HG03432 (cell line): ENCODE measurements at regions not wholly inside any gene's neighbourhood (a gene's known extent, or its start where the extent isn't known, plus 50 kb on each side); places are given as distances from the start of the nearest gene placed in this dataset.

Source experiments
- ATAC-seq: cut with Tn5 transposase; IDR thresholded peaks from one replicate; pipeline ENCODE4 v1.9.1; 2021; ENCODE audit warnings: mild to moderate bottlenecking, moderate library complexity; ENCODE audit not compliant: unreplicated experiment

GRCh38 chr12:89906824-89907223 is 198.2 kb upstream of the ATP2B1 start:
- no peak for ATAC-seq

GRCh38 chr12:89906178-89906577 is 197.5 kb upstream of the ATP2B1 start:
- ATAC-seq, result no peak

- no peak for ATAC-seq
These were observed 193.4 kb upstream of the ATP2B1 start for GRCh38 chr12:89901906-89902642.

- no peak for ATAC-seq
These were observed 192.7 kb upstream of the ATP2B1 start for GRCh38 chr12:89901319-89901718.

GRCh38 chr12:89899651-89900050 is 191.0 kb upstream of the ATP2B1 start:
- ATAC-seq, result no peak

- ATAC-seq, result no peak
These were observed 187.0 kb upstream of the ATP2B1 start for GRCh38 chr12:89895591-89895990.

GRCh38 chr12:89895101-89895500 is 186.5 kb upstream of the ATP2B1 start:
- ATAC-seq, result no peak

GRCh38 chr12:89893972-89894706 is 185.5 kb upstream of the ATP2B1 start:
- ATAC-seq, result no peak

GRCh38 chr12:89892436-89892835 is 183.8 kb upstream of the ATP2B1 start:
- no peak for ATAC-seq

GRCh38 chr12:89891933-89892332 is 183.3 kb upstream of the ATP2B1 start:
- ATAC-seq, result no peak

- ATAC-seq, result no peak
These were observed 181.5 kb upstream of the ATP2B1 start for GRCh38 chr12:89890161-89890560.

GRCh38 chr12:89889062-89889461 is 180.4 kb upstream of the ATP2B1 start:
- no peak for ATAC-seq

- ATAC-seq, result no peak
These were observed 176.3 kb upstream of the ATP2B1 start for GRCh38 chr12:89884952-89885351.

- ATAC-seq, result no peak
These were observed 175.8 kb upstream of the ATP2B1 start for GRCh38 chr12:89884416-89884898.

GRCh38 chr12:89883630-89884389 is 175.2 kb upstream of the ATP2B1 start:
- no peak for ATAC-seq

- no peak for ATAC-seq
These were observed 174.2 kb upstream of the ATP2B1 start for GRCh38 chr12:89882792-89883191.

- peak; percentile 48 for ATAC-seq
These were observed 173.4 kb upstream of the ATP2B1 start for GRCh38 chr12:89882050-89882449.

GRCh38 chr12:89880690-89881350 is 172.2 kb upstream of the ATP2B1 start:
- ATAC-seq, result peak; percentile 94

- no peak for ATAC-seq
These were observed 171.1 kb upstream of the ATP2B1 start for GRCh38 chr12:89879766-89880165.

GRCh38 chr12:89878950-89879349 is 170.3 kb upstream of the ATP2B1 start:
- no peak for ATAC-seq

- ATAC-seq, result no peak
These were observed 169.7 kb upstream of the ATP2B1 start for GRCh38 chr12:89878327-89878726.
